Activated effector memory CD4-positive, alpha-beta T cell treated with Interleukin-2 at 50 U/mL for 16 hours (primary cell): ENCODE measurements at regions not wholly inside any gene's neighbourhood (a gene's known extent, or its start where the extent isn't known, plus 50 kb on each side); places are given as distances from the start of the nearest gene placed in this dataset.
"Not testable (repeated sequence)": the region's sequence is repeated elsewhere in the genome, so short reads cannot be mapped to it uniquely, and the experiment has no call there.

Experiments
- DNase-seq: peaks from one replicate; pipeline ENCODE4 v3.0.0-alpha.2; 2020

- DNase-seq: not testable (repeated sequence)
These were observed 53.0 kb upstream of the C1QTNF3 start for GRCh38 chr5:34096033-34096432.

DNA sequence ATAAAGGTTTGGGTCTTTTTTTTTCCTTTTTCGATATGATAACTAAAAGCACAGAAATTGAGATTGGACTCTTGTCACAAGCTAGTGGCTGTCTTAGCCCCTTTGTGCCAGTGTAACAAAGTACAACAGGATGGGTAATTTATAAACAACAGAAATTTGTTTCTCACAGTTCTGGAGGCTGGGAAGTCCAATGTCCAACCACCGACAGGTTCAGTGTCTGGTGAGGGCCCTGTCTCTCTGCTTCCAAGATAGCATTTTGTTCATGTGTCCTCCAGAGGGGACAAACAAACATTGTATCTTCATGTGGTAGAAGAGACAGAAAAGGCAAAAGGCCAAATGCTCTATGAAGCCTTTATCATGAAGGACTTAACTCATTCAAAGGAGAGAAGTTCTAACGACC lies 56.9 kb upstream of the C1QTNF3 start:
- not testable (repeated sequence) for DNase-seq

DNA sequence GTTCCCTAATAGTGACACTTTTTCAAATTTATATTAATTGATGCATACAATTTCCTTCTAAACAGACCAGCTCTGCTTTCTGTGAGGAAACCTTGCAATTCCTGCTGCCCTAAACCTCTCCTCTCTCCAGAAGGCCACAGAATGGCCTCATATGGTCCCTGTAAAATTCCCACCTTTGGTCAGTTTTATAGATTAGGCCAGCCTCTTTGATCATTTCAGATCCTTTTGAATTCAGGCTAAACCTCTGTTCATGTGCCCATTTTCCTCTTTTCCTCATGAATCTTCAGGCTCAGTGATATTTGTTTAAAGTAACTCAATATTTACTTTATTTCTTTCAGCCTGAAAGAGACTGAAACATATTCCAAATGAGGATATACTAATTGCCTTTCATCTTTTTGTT lies 58.6 kb upstream of the C1QTNF3 start:
- DNase-seq: not testable (repeated sequence)

- DNase-seq: not testable (repeated sequence)
These were observed 65.9 kb upstream of the C1QTNF3 start for GRCh38 chr5:34108897-34109296.

DNA sequence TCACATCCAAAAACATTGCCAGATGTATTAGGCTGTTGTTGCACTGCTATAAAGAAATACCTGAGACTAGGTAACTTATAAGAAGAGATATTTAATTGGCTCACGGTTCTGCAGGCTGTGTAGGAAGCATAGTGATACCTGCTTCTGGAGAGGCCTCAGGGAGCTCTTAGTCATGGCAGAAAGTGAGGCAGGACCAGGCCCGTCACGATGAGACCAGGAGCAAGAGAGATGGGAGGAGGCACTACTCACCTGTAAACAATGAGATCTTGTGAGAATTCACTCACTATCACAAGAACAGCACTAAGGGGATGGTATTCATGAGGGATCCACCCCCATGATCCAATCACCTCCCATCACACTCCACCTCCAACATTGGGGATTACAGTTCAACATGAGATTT lies 81.3 kb upstream of the C1QTNF3 start:
- DNase-seq: not testable (repeated sequence)

- DNase-seq: not testable (repeated sequence)
These were observed 82.3 kb upstream of the C1QTNF3 start for GRCh38 chr5:34125354-34125753.

- not testable (repeated sequence) for DNase-seq
These were observed 83.7 kb upstream of the C1QTNF3 start for GRCh38 chr5:34126741-34127140.

DNA sequence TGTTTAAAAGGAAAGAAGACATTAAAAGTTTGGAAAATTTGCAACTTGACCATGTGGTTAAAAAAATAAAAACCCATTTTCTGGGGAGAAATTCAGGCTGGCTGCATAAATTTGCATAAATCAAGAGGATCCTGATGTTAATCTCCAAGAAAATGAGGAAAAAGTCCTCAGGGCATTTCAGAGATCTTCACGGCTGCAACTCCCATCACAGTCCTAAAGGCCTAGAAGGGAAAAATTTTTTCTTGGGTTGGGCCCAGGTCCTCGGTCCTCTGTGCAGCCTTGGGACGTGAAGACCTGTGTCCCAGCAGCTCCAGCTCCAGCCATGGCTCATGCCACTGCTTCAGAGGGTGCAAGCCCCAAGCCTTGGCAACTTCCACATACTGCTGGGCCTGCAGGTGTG lies 84.8 kb upstream of the C1QTNF3 start:
- DNase-seq: not testable (repeated sequence)

- DNase-seq: not testable (repeated sequence)
These were observed 85.9 kb upstream of the C1QTNF3 start for GRCh38 chr5:34128890-34129289.

GRCh38 chr5:34154988-34155387 lies 112.0 kb upstream of the C1QTNF3 start:
- DNase-seq: not testable (repeated sequence)

- DNase-seq: not testable (repeated sequence)
These were observed 113.8 kb upstream of the C1QTNF3 start for GRCh38 chr5:34156703-34157414.

- DNase-seq: not testable (repeated sequence)
These were observed 117.9 kb upstream of the C1QTNF3 start for GRCh38 chr5:34160904-34161303.

- DNase-seq: not testable (repeated sequence)
These were observed 128.4 kb upstream of the C1QTNF3 start for GRCh38 chr5:34171398-34171797.

GRCh38 chr5:34179453-34180190 lies 136.6 kb upstream of the C1QTNF3 start:
- DNase-seq: peak; percentile 1

- DNase-seq: not testable (repeated sequence)
These were observed 137.2 kb upstream of the C1QTNF3 start for GRCh38 chr5:34180225-34180624.

- not testable (repeated sequence) for DNase-seq
These were observed 138.1 kb upstream of the C1QTNF3 start for GRCh38 chr5:34180940-34181614.

DNA sequence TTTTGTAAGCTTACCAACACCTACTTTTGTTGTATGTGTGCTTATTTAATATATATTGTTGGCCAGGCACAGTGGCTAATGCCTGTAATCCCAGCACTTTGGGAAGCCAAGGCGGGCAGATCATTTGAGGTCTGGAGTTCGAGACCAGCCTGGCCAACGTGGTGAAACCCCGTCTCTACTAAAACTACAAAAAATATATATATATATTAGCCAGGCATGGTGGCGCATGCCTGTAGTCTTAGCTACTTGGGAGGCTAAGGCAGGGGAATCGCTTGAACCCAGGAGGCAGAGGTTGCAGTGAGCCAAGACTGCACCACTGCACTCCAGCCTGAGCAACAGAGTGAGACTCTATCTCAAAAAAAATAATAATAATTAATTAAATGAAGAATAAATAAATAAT lies 142.0 kb upstream of the C1QTNF3 start:
- DNase-seq: not testable (repeated sequence)

GRCh38 chr5:34185572-34185971 lies 142.6 kb upstream of the C1QTNF3 start:
- not testable (repeated sequence) for DNase-seq

DNA sequence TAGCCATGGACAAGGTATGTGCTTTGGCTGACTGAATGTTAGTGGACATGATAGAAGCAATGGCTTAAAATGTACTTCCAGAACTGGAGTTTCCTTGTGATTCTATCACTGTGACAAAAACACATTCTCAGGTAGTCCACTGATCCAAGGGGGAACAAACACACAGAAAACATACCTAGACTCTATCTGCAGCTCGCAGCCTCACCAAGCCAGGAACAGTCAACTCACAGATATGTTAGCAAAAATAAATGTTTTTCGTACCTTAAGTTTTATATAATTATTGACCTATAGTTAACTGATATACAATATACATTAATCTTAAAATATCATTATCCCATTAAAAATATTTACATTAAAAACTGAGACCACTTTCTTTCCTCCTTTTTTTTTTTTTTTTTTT lies 143.1 kb upstream of the C1QTNF3 start:
- DNase-seq: peak; percentile 2

GRCh38 chr5:34186865-34187264 lies 143.9 kb upstream of the C1QTNF3 start:
- DNase-seq: peak; percentile 2

- not testable (repeated sequence) for DNase-seq
These were observed 144.4 kb upstream of the C1QTNF3 start for GRCh38 chr5:34187441-34187840.

DNA sequence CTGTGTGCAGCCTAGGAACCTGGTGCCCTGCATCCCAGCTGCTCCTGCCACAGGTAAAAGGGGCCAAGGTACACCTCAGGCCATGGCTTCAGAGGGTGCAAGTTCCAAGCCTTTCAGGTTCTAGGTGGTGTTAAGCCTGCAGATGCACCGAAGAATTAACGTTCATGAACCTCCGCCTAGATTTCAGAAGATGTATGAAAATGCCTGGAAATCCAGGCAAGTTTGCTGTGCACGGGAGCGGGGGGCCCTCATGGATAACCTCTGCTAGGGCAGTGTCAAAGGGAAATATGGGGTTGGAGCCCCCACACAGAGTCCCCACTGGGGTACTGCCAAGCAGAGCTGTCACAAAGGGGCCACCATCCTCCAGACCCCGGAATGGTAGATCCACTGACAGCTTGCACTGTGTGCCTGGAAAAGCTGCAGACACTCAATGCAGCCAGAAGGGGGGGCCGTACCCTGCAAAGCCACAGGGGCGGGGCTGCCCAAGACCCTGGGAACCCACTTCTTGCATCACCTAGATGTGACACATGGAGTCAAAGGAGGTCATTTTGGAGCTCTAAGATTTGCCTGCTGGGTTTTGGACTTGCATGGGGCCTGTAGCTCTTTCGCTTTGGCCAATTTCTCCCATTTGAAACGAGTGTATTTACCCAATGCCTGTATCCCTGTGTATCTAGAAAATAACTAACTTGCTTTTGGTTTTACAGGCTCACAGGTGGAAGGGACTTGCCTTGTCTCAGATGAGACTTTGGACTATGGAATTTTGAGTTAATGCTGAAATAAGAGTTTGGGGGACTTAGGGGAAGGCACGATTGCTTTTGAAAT lies 145.2 kb upstream of the C1QTNF3 start:
- peak; percentile 41 for DNase-seq

GRCh38 chr5:34189246-34189645 lies 146.2 kb upstream of the C1QTNF3 start:
- DNase-seq: peak; percentile 9
